GM21447 (cell line): ENCODE measurements at regions not wholly inside any gene's neighbourhood (a gene's known extent, or its start where the extent isn't known, plus 50 kb on each side); places are given as distances from the start of the nearest gene placed in this dataset.
"Not testable (repeated sequence)": the region's sequence is repeated elsewhere in the genome, so short reads cannot be mapped to it uniquely, and the experiment has no call there.

Experiments
- ATAC-seq: cut with Tn5 transposase; IDR thresholded peaks from one replicate; pipeline ENCODE4 v1.9.1; 2021; ENCODE audit not compliant: unreplicated experiment

DNA sequence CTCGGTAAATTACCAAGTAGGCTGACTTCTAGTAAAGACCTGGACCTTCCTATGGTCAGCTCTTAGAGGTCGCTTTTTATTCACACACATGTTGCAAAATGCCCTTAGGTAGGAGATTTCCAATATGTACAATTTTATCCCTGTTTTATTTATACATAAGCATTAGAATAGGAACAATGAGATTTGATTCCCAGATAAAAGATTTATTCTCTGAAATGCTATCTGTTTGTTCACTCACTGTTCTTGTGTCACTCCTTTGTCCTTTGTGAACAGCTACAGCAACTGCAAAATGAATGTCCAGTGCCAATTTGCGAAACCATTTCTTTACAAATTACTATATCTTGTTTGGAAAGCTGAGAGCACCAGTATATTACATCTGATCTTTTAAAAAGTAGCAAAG, 991.5 kb upstream of the TYRP1 start:
- no peak for ATAC-seq

DNA sequence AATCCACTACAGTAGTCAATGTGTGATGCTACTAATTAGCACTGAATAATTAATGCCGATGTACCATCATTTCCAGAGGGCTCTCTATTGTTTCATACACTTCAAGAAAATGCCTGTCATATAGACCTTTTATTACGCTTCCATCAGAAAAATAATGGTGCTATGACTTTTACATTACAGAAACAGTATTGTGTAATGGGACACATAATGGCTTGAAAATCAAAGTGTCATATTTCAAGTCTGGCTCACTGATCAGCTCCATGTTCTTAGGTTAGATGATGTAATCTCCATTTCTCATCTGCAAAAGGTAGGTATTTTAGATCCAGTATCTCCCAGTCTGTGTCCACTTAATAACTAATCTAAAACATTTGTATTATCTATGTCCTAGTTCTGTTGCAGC, 990.6 kb upstream of the TYRP1 start:
- no peak for ATAC-seq

GRCh38 chr9:11704198-11704597, 989.0 kb upstream of the TYRP1 start:
- ATAC-seq, result not testable (repeated sequence)

DNA sequence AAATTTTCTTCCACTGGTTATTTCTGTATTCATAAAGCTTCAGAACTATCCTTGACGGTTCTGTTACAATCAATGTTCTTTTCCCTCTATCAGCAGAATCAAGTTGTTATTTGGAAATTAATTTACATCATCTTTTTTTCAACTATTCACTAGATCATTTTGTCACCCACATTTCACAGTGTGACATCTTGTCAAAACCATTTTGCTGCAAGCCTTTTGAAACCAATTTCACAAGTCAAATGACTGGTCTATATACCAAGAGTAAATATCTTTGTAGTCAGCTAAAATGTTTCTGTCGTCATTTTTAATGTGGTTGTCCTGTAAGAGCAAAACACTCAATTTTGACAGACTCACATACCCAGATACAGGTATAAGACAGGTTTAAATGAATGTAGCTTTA, 984.3 kb upstream of the TYRP1 start:
- ATAC-seq, result no peak

- no peak for ATAC-seq
Observed at GRCh38 chr9:11709567-11709966, 983.6 kb upstream of the TYRP1 start.

- no peak for ATAC-seq
Observed at GRCh38 chr9:11713077-11713476, 980.1 kb upstream of the TYRP1 start.

- ATAC-seq, result no peak
Observed at GRCh38 chr9:11722957-11723356, 970.2 kb upstream of the TYRP1 start.

DNA sequence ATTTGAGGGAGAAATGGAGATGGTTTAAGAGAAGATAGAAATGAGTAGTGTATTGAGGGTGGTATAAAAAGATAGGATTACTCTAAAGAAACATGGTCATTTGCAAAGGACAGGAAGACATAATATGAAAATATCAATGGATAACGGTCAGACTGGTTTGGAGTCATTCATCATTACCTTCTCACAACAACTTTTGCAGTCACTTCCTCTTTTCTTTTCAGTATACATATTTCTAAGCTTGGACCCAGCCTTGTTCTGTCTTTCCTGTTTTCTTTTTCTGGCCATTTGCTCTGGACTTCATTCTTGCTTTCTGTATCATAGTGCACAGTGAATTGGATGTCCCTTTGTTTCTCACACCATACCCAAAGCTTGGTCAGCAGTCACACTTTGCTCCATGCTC, 966.5 kb upstream of the TYRP1 start:
- ATAC-seq, result no peak

DNA sequence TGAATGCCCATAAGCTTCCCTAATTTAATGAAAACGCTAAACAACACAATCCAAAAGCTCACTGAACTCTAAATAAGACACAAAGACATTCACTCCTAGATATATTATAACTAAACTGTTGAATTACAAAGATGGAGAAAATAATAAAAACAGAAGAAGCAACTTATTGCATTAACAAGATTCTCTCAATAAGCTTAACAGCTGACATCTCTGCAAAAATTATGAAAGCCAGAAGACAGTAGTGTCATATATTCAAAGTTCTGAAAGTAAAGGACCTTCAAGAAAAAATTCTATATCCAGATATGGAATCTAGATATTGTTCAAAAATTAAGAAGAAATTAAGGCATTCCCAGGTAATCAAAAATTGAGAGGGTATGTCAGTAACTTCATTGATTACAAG, 957.8 kb upstream of the TYRP1 start:
- ATAC-seq, result no peak

GRCh38 chr9:11742471-11742870, 950.7 kb upstream of the TYRP1 start:
- no peak for ATAC-seq

DNA sequence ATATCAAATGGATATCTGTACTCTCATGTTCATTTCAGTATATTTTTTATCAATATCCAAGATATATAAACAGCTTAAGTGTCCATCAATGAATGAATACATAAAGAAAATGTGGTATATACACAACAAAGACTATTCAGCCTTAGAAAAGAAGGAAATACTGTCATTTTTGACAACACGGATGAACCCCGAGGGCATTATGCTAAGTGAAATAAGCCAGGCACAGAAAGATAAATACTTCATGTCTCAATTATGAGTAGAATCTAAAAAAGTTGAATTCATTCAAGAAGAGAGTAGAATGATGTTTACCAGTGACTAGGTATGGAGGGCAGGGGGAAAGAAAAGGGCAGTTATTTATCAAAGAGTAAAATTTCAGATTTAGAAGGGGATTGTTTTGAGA, 949.8 kb upstream of the TYRP1 start:
- no peak for ATAC-seq

DNA sequence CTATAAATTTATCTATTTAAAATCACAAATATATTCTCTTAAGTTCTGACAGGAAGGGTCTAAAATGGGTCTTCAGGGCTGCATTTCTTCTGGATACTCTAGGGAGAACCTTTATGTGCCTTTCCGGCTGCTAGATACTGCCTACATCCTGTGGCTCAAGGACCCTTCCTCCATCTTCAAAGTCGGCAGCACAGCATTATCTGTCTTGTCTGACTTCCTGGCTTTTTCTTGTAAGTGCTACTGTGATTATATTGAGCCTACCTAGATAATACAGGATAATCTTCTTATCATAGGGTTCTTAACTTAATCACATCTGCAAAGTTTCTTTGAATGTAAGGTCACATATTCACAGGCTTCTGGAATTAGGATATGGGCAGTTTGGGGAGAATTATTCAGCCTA, 943.8 kb upstream of the TYRP1 start:
- no peak for ATAC-seq

DNA sequence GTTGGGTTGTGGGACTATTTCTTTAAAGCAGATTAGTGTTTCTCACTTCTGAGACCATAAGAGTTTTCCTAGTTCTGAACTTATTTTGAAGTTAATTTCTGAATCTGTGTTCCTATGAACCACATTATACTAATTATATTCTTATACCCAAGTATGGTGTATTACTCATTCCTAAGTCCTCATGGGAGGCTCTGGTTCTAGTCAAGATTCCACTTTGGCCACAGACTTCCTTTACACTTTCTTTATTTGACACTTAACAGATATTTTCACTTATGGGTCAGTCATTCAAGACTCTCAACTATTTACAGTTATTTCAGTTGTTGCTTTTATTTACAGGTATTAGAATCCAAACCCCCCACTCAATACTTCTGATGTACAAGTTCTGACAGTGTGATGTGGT, 937.2 kb upstream of the TYRP1 start:
- ATAC-seq, result no peak

- no peak for ATAC-seq
Observed at GRCh38 chr9:11757408-11757807, 935.8 kb upstream of the TYRP1 start.

DNA sequence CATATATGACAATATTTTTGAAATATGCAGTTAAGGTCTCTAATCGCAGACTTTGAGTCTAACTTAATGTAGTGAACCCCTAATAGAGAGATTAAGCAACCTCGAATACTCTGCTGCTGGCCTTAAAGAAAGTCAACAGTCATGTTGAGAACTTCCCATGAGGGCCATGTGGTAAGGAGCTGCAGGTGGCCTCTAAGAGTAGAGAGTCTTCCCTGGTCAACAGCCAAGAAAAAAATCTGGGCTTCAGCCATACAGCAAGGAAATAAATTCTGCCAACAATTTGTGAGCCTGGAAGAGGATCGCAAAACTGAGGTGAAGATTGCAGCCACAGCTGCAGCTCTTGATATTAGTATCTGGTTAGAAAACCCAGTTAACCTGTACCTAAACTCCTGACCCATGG, 935.2 kb upstream of the TYRP1 start:
- no peak for ATAC-seq

GRCh38 chr9:11779971-11780370, 913.2 kb upstream of the TYRP1 start:
- no peak for ATAC-seq

- ATAC-seq, result no peak
Observed at GRCh38 chr9:11792870-11793269, 900.3 kb upstream of the TYRP1 start.

- no peak for ATAC-seq
Observed at GRCh38 chr9:11794984-11795383, 898.2 kb upstream of the TYRP1 start.

- no peak for ATAC-seq
Observed at GRCh38 chr9:11805969-11806368, 887.2 kb upstream of the TYRP1 start.

GRCh38 chr9:11821306-11821975, 871.7 kb upstream of the TYRP1 start:
- ATAC-seq, result no peak

DNA sequence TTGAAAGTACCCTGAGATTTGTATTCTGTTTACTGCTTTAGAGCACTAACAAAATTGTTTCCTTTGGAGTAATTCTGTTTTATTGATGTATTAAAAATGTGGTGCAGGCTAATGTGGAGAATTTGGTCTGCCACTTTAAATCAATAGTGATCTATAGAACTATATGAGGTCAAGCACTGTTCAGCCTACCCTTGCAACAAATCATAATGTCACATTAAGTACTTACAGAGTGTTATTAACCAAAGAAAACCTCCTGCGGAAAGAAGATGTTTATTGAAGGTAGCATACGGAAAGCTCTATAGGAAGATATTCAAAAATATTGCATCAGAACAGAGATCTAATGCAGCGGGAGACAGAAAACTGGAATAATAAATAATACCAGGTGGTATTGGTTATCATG, 865.0 kb upstream of the TYRP1 start:
- ATAC-seq, result no peak

GRCh38 chr9:11833056-11833455, 860.1 kb upstream of the TYRP1 start:
- ATAC-seq, result no peak

GRCh38 chr9:11868795-11869194, 824.4 kb upstream of the TYRP1 start:
- no peak for ATAC-seq

DNA sequence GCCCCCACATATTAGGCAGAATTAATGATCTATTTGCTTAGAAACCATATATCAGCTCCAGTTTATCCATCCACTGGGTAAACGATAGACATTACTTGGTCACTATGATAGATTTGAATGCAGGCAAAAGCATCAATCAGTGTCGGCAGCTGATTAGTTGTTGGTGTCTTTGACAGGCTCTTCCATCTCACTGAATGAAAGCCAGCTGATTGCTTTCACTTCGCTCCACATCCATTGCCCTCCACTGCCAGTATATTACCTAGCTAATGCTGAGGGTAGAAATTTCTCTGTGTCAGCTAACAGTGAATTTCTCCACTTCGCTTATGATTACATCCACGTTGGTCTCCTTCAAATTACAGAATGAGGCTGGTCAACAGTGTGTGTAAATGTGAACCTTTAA, 821.3 kb upstream of the TYRP1 start:
- ATAC-seq, result no peak
